H1 (cell line): ENCODE measurements at regions not wholly inside any gene's neighbourhood (a gene's known extent, or its start where the extent isn't known, plus 50 kb on each side); places are given as distances from the start of the nearest gene placed in this dataset.

ENCODE experiments used
- MAFK ChIP-seq: IDR thresholded peaks from 2 replicates; pipeline ENCODE4 v1.6.1; 2012; ENCODE audit warnings: low read depth, mild to moderate bottlenecking, improper control_type of control experiment, low read length
- TF ChIP-seq, protein P1 (sequence below): IDR thresholded peaks from 2 replicates; pipeline ENCODE4 v1.6.1; 2011; ENCODE audit warnings: low read length, improper control_type of control experiment

DNA sequence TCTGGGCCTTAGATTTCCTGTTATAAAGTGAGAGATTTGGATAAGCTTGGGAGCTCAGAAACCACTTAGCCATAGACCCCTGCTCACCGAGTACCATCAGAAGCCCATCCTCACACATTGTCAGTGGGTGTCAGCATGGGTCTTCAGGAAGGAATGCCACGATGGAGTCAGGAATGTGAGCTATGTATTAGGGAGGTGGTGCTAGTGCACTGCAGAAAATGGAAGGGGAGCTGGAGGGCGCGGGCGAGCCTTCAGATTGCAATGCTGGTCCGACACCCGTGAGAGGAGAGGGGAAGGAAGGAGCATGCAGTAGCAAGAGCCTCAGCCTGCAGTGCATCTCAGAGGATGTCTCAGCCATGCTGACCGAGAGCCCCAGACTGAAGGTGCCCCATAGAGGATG lies 294.5 kb downstream of the FOXL1 start (continued):
- TF ChIP-seq, protein P1, sequence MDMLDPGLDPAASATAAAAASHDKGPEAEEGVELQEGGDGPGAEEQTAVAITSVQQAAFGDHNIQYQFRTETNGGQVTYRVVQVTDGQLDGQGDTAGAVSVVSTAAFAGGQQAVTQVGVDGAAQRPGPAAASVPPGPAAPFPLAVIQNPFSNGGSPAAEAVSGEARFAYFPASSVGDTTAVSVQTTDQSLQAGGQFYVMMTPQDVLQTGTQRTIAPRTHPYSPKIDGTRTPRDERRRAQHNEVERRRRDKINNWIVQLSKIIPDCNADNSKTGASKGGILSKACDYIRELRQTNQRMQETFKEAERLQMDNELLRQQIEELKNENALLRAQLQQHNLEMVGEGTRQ = no peak
- no peak for TF ChIP-seq MAFK
